Posterior cingulate gyrus (tissue), 11 donors: ENCODE measurements at regions not wholly inside any gene's neighbourhood (a gene's known extent, or its start where the extent isn't known, plus 50 kb on each side); places are given as distances from the start of the nearest gene placed in this dataset.
"Not testable (repeated sequence)": the region's sequence is repeated elsewhere in the genome, so short reads cannot be mapped to it uniquely, and the experiment has no call there.

Source experiments
- DNase-seq, 10 donors: peaks; one replicate each; pipeline versions ENCODE4 v3.0.0 to v3.0.0-alpha.2; 2020 to 2021; ENCODE audit warnings: mixed read lengths in 3 of 10
- intact Hi-C: fragments of 100-400 bp; cut with DNase I; formaldehyde crosslinking; loops from one replicate; pipeline ENCODE4 v1.15.1; 2023

DNA sequence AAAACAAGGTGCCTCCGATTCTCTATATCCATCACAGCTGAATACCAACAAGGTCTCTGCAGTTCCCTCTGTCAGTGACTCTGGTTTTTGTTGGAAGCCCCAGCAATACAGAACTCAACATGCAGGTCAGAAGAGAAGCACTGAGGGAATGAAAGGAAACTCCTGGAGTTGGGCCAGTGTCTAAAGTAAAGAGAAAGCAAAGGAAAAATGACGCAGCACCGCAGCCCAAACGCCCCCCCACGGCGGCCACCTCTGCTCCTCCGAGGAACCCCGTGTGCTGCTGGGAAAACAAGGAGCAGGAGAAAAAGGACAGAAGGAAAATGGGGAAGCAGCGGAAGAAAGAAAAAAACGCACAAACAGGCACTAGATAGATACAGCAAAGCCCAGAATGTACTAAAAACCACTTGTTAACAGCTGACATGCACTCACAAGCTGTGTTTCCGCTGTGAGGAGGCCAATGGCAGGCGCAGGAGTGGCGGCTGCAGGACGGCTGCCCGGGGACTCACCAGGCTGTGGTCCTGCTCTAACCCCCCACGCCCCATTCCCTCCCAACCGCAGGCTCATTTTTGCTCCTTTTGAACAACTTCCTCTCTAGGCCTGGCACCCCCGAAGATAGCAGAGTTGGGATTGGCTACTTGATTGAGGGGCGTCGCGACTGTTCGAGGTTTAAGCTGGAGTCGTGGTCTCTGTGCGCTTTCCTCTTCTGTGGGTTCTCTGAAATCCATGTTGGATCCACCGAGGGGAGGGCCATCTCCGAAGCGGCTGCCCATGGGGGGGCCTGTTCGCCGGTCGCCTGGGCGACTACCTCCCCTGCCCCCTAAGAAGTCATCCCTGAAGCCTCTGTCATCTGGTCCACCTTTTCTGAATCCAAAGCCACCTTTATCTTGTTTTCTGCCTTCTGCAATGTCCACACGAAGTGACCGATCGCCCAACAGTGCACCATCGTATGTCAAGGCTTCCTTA is 204.8 kb downstream of the HIBADH start:
- DNase-seq, intact Hi-C loops: not testable (repeated sequence)

GRCh38 chr7:27459021-27459730 is 203.5 kb downstream of the HIBADH start:
- no peak for DNase-seq
- intact Hi-C loops, result no loop called here

- intact Hi-C loops, result no loop called here
- DNase-seq, result no peak
These were observed 203.0 kb downstream of the HIBADH start for GRCh38 chr7:27459731-27460053.

GRCh38 chr7:27462575-27463270 is 200.0 kb downstream of the HIBADH start:
- DNase-seq, result no peak
- intact Hi-C loops, result no loop called here

- DNase-seq, result no peak
- intact Hi-C loops, result no loop called here
These were observed 197.7 kb downstream of the HIBADH start for GRCh38 chr7:27464970-27465369.

DNA sequence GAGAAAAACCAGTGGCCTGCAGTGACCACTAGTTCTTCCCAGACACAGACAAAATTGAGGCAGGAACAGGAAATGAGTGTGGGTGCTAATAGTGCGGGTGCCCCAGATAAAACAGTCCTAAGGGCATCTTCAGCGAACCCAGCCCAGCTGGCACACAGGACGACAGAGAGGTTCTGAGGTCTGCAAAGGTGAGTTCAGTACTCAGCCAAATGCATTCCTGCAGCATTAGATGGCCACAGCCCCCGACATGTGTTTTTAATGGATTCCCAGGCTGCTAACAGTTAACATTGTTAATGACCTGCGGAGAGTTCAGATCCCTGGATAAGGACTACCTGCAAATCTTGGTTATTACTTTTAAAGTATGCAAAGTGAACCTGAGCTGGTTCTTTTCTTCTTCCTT is 196.0 kb downstream of the HIBADH start:
- DNase-seq, result no peak
- intact Hi-C loops, result no loop called here

DNA sequence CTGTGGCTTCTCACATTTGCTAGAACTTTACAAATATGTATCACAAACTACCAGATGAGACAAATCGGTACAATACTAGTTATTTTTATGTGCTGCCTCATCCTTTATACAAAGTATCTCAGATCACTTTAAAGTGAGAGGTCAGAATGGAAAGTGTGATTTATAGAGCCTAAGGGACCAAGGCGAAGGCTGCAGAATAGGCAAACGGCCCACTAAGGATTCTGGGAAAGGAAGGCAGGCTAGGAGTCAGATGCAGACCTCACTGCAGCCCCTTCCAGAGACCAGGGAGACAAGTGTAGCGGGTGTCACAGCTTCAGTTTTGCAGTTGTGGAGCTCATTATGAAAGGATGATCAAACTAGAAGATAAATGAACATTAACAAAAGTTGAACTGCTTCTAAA is 190.6 kb downstream of the HIBADH start:
- intact Hi-C loops, result no loop called here
- no peak for DNase-seq
